OCI-M2 (cell line): ENCODE measurements at regions not wholly inside any gene's neighbourhood (a gene's known extent, or its start where the extent isn't known, plus 50 kb on each side); places are given as distances from the start of the nearest gene placed in this dataset.
"Not testable (repeated sequence)": the region's sequence is repeated elsewhere in the genome, so short reads cannot be mapped to it uniquely, and the experiment has no call there.

Experiments used
- DNase-seq: peaks from one replicate; lab custom pipeline; 2025; ENCODE audit not compliant: unreplicated experiment; lab: John Stamatoyannopoulos, UW

DNA sequence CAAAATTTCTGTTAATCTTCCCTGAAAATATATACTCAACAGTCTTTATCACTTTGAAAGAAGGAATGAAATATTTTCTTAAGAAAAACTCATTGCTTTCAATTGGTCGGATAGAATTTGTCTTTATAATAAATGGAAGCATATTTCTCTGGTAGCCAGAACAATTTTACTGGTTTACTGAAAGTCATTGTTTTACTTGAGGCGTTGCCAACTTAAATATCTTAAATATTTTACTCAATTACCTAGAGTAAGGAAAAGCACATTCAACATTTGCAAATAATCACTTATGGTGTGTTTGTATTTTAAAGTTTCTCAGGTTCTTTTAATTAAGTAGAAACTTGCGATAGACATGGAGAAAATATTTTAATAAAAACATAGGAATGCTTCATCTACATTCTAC lies 1181.7 kb downstream of the EFNA5 start:
- no peak for DNase-seq

GRCh38 chr5:106488407-106488806 lies 1182.3 kb downstream of the EFNA5 start:
- DNase-seq: no peak

DNA sequence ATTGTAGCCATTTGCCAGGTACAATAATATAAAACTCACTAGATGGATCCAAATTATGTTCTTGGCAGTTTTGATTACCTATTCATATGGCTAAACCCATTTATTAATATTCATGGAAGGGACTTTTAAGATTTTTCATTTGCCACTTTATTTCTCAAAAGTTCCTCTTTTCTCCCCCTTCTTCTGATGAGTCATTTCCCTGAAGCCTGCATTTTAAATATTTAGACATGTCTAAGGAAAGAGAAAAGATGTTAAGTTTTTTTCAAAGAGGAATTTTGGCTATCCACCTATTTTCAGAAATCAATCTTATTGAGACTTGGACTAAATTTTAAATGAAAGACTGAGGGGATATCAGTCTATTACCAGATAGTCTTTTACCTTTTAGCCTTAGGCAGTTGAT lies 1189.4 kb downstream of the EFNA5 start:
- no peak for DNase-seq

GRCh38 chr5:106476630-106477029 lies 1194.1 kb downstream of the EFNA5 start:
- no peak for DNase-seq

GRCh38 chr5:106474066-106474465 lies 1196.7 kb downstream of the EFNA5 start:
- no peak for DNase-seq

DNA sequence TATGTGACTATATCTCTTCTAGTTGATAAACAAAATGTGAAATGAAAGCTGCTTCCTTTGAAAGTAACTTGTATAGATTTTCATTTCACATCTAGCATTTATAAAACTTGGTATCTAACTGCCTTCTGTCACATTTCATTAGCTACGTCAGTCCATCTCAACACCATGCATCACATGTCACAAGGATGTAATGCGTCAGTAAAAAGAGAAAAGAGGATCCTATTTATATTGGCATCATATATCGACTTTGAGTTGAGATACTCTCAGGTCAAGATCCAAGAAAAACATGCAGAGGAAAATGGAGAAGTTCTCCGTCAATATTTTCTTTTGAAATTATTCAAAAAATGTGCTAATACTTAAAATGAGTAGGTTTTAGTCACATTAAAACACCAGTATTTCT lies 1211.2 kb downstream of the EFNA5 start:
- DNase-seq: no peak

DNA sequence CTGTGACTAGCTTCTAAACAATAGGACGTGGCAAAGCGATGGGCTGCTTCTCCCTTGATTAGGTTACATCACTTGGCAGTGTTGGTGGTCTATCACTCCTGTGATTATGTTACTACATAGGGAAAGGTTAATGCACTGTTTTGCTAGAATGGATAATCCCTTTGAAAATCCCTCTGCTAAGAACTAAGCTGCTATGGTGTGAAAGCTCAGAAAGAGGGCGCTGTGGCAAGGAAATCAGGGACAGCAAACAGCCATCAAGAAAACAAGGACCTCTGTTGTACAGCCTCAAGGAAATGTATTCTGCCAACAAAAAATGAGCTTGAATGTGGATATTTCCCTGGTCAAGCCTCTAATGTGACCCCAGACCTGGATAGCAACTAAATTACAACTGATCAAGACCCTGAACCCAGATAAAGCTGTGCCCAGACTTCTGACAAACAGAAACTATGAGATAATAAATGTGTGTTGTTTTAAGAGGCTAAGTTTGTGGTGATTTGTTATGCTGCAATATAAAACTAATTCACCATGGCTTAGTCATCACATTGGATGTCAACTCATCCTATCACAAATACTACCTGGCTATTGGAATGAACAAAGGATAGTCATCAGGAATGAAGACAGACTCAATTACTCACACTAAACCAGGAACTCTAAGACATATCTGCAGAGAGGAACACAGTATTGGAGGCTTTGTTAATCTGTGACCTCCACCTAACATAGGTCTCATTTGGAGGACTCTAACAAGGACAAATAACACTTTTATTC lies 1215.9 kb downstream of the EFNA5 start:
- no peak for DNase-seq

- DNase-seq: no peak
Measured at GRCh38 chr5:106454050-106454449, 1216.7 kb downstream of the EFNA5 start.

- no peak for DNase-seq
Measured at GRCh38 chr5:106451998-106452397, 1218.7 kb downstream of the EFNA5 start.

- DNase-seq: no peak
Measured at GRCh38 chr5:106443746-106444145, 1227.0 kb downstream of the EFNA5 start.

DNA sequence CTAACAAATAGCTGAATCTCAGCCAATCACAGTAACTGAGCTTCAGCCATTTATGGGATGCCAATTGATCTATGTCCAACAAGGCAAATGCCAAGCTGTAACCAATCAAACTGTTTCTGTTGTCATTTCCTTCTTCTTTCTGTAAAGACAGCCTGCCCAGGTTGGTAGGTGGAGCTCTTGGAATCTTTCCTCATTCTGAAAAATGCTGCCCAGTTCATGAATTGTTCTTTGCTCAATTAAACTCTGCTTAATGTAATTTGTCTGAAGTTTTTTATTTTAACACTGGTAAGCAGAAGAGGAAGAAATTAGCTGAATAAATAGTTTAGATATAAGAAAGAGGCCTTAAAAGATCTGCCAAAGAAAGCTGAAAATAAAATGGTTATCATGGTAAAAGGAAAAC lies 1235.6 kb downstream of the EFNA5 start:
- no peak for DNase-seq

GRCh38 chr5:106430733-106431132 lies 1240.0 kb downstream of the EFNA5 start:
- not testable (repeated sequence) for DNase-seq

DNA sequence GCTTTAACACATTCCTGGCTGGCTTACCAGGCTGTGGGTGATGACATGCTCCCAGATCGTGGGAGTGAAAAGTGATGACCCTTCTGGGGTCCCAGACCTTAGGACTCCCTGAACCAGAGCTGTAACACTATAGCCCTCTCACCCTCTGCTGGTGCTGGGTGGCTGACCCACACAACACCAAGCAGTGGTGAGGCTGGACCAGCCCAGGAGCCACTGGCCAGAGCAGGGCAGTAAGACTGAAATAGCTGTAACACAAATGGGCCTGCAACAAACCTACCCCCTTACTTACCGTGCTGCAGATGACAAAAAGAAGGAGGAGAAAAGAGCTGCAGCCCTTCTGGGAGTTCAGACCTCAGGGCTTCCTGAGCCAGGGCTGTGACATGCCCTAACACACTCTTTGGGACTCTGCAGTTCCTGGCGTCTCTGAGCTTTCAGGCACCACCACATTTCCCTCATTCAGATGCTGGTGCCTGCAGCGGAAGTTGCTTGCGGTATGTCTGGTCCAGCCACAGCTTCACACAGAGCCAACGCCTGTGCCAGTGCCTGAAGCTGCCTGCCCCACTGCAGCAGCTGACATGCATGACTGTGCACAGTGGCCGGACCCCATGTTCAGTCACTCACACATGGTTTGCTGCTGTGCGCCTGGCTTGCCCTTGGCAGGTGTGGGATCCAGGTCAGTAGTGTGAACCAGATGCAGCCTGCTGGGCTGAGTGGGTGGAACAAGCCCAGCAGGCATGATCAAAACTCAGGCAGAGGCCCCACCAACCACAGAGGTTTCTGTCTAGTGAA lies 1247.4 kb downstream of the EFNA5 start:
- no peak for DNase-seq

DNA sequence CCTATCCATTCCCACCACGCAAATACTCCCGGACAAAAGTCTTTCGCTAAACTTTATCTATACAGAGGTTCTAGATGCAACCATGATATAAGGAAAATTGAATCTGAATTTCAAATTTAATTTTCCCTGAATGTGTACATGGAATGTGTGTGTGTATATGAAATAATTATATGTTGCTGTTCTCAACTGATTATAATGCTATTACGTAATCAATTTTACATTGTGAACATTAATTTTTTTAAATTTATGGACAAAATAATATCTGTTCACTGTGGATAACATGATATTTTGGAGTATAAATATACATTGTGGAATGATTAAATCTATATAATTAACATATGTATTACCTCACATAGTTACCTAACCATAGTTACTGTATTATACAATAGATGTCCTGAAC lies 1250.6 kb downstream of the EFNA5 start:
- no peak for DNase-seq

DNA sequence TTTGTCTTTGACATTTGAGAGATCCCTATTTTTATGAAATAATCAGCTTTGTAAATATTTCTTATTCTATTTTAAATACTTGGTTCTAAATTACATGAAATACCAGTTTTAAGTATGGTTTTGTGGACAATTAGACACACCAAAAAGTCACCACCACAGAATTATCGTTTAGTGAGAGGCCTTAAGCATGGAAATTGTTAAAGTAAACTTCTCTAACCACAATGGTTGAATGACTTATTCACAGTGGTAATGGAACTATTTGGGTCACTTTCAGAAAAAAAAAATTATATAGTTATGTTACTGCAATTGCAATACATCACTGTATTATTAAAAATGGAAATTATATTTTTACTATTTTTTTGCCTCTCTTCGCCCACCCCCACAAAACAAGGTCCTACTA lies 1252.5 kb downstream of the EFNA5 start:
- DNase-seq: no peak

- no peak for DNase-seq
Measured at GRCh38 chr5:106417566-106417965, 1253.2 kb downstream of the EFNA5 start.

GRCh38 chr5:106417163-106417562 lies 1253.6 kb downstream of the EFNA5 start:
- DNase-seq: no peak

GRCh38 chr5:106415541-106415940 lies 1255.2 kb downstream of the EFNA5 start:
- no peak for DNase-seq

- no peak for DNase-seq
Measured at GRCh38 chr5:106414342-106414741, 1256.4 kb downstream of the EFNA5 start.

GRCh38 chr5:106412606-106413005 lies 1258.1 kb downstream of the EFNA5 start:
- no peak for DNase-seq

DNA sequence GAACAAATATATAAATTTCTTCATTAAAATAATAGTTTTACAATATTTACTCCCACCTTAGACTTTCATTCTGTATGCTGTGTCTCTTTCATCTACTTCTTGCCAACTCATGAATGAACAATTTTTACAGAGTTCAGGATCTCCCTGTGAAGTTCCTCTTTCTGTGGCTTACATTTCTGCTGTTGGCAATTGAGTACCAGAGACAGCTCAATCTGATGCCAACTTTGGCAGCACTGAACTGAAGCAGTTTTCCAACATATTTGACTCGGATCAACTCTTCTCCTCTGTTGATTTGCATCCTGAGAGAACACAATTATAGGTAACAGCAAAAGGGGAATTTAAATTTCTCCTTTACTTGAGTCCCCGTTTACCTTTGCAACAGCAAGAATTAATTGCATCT lies 1262.2 kb downstream of the EFNA5 start:
- no peak for DNase-seq

DNA sequence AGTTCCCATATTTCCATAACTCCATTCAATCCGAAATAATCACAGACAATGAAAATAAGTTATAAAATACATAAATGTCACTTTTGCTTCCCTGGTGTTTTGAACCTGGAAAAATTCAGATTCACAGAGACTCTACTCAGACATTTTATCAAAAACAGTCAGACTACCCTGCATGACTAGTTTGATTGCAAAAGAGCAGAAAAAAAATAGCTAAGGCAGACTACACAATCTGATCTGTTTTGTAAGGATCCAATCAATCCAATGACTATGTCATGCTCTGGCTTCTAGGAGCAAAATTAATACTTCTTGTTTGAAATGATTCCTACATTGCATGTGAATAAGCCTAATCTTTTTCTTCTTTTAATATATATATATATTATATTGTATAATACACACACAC lies 1262.6 kb downstream of the EFNA5 start:
- no peak for DNase-seq

DNA sequence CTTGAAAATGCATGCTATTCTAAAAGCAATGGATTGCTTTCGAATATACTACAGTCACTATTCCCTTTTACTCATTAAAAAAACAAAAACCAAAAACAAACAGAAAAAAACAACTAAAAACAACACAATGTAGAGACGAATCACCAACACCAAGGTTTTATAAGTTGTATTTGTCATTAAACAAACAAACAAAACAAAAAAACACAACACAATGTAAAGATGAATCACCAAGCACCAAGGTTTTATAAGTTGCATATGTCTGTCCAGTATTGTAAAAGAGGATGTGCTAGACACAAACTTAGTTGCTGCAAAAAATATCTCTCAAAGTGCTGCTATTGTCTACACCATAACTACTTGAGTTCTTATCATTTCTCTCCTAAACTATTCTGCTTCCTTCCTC lies 1269.2 kb downstream of the EFNA5 start:
- DNase-seq: no peak
